ENCODE measurements at regions not wholly inside any gene's neighbourhood (a gene's known extent, or its start where the extent isn't known, plus 50 kb on each side); places are given as distances from the start of the nearest gene placed in this dataset.

- H3K4me1 Mint-ChIP-seq, result peaks cover 34 to 37% of the 10 kb centered on the region in 2 experiments
- H2AFZ ChIP-seq (ENCODE audit: low read length), result no peak overlapping the region
- H2BK12ac ChIP-seq (ENCODE audit: insufficient read length, low read depth, low read length), result no peak overlapping the region
- H2AK5ac ChIP-seq (ENCODE audit: insufficient read length, low read length), result no peak overlapping the region
- no peak overlapping the region for H3K4ac ChIP-seq (ENCODE audit: low read depth, low read length)
- no peaks in the 10 kb centered on the region for H4K20me1 ChIP-seq (ENCODE audit: control insufficient read depth, insufficient read depth, insufficient read length)
- no peak overlapping the region for H2BK5ac ChIP-seq (ENCODE audit: insufficient read length, low read length)
- no peaks in the 10 kb centered on the region for H3K23me2 ChIP-seq (ENCODE audit: insufficient read length, low read depth, low read length, poor library complexity, severe bottlenecking)
- no peak overlapping the region for H3K27ac ChIP-seq (ENCODE audit: insufficient read length, low read depth, low read length)
- DNase-seq, result no peak
- no peak overlapping the region for H3T11ph ChIP-seq (ENCODE audit: low read length)
- H2BK15ac ChIP-seq (ENCODE audit: low read depth, low read length), result no peak overlapping the region; the same call in 1 of the 2 replicates
- no peak overlapping the region for H4K91ac ChIP-seq (ENCODE audit: insufficient read length, low read depth, low read length)
- WGBS (ENCODE audit: extremely low coverage, insufficient read length, low lambda C conversion rate), result no CpG with 5 or more reads among the region's 3 CpGs
- no peak overlapping the region for H3K9ac ChIP-seq (ENCODE audit: extremely low read depth, insufficient read length, low read length)
- no peak overlapping the region for H3K4me2 ChIP-seq (ENCODE audit: insufficient read depth, insufficient read length, low read length)
- no peak overlapping the region for H3K4me3 Mint-ChIP-seq
- H3K36me3 Mint-ChIP-seq (ENCODE audit: insufficient read depth in 1 of 3, low read depth in 3 of 3), result peaks cover 0 to 5% (median 2%) of the 10 kb centered on the region in 3 experiments; a peak in 2 of 7 replicates
- H4K8ac ChIP-seq (replicated peaks; ENCODE audit: insufficient read length, low read depth, low read length), result no peak overlapping the region
- no peaks in the 10 kb centered on the region for H3K79me1 ChIP-seq (ENCODE audit: insufficient read depth, low read depth, low read length, poor library complexity, severe bottlenecking)
- no peaks in the 10 kb centered on the region for H3K27me3 Mint-ChIP-seq (ENCODE audit: low read depth)
- TF ChIP-seq CTCF (conservative IDR thresholded peaks at IDR 0.05), result no peak
- H3K27me3 ChIP-seq (ENCODE audit: insufficient read depth, low read length), result no peaks in the 10 kb centered on the region
- peak overlapping the region in 2 of 3 experiments; percentile 0 to 22; a peak in 1 of 7 replicates for H3K27ac Mint-ChIP-seq
- H3K4me1 ChIP-seq (ENCODE audit: insufficient read depth, low read length), result 0 out of 2 replicates have a peak, but pooled peaks cover 6% of the 10 kb centered on the region
- H3K79me2 ChIP-seq (ENCODE audit: insufficient read depth, low read length), result no peaks in the 10 kb centered on the region
- H2BK20ac ChIP-seq (ENCODE audit: low read depth, low read length, poor library complexity, severe bottlenecking), result no peak overlapping the region
- H2BK120ac ChIP-seq (ENCODE audit: low read depth, low read length, poor library complexity, severe bottlenecking), result no peak overlapping the region
- H3K9me3 Mint-ChIP-seq, result peaks cover 0 to 3% of the 10 kb centered on the region in 2 experiments; a peak in 2 of 5 replicates
- H3K18ac ChIP-seq (ENCODE audit: insufficient read length, low read depth, low read length), result no peak overlapping the region
- H4K5ac ChIP-seq (ENCODE audit: insufficient read length, low read depth, low read length), result no peak overlapping the region
- no peak overlapping the region for H3K56ac ChIP-seq (ENCODE audit: insufficient read length, low read depth, low read length)
- H3K14ac ChIP-seq (ENCODE audit: insufficient read depth, low read length), result no peak overlapping the region
- H3K9me3 ChIP-seq (ENCODE audit: control insufficient read depth, low read depth, low read length), result no peaks in the 10 kb centered on the region
- no peak overlapping the region for H3K23ac ChIP-seq (ENCODE audit: insufficient read length, low read depth, low read length)
Measured at GRCh38 chrX:15973946-15974345, 119.3 kb upstream of the AP1S2 start.
